Ishikawa (cell line): ENCODE measurements at regions not wholly inside any gene's neighbourhood (a gene's known extent, or its start where the extent isn't known, plus 50 kb on each side); places are given as distances from the start of the nearest gene placed in this dataset.

Experiments used
- CEBPB ChIP-seq: IDR thresholded peaks from 2 replicates; pipeline ENCODE4 v1.6.1; 2012
- EP300 ChIP-seq: IDR thresholded peaks from 2 replicates; pipeline ENCODE4 v1.6.1; 2012; ENCODE audit warnings: borderline replicate concordance
- NFIC ChIP-seq: IDR thresholded peaks from 2 replicates; pipeline ENCODE4 v1.6.1; 2012
- RAD21 ChIP-seq: IDR thresholded peaks from 2 replicates; pipeline ENCODE4 v1.6.1; 2012; ENCODE audit warnings: low read depth
- REST ChIP-seq: IDR thresholded peaks from 2 replicates; pipeline ENCODE4 v1.6.1; 2012; ENCODE audit warnings: low read depth, mild to moderate bottlenecking
- TAF1 ChIP-seq: IDR thresholded peaks from 2 replicates; pipeline ENCODE4 v1.6.1; 2012; ENCODE audit warnings: low read depth, mild to moderate bottlenecking
- TCF12 ChIP-seq: IDR thresholded peaks from 2 replicates; pipeline ENCODE4 v1.6.1; 2012; ENCODE audit warnings: low read depth
- TEAD4 ChIP-seq: IDR thresholded peaks from 2 replicates; pipeline ENCODE4 v1.6.1; 2012
- USF1 ChIP-seq: IDR thresholded peaks from 2 replicates; pipeline ENCODE4 v1.6.1; 2012
- YY1 ChIP-seq: IDR thresholded peaks from 2 replicates; pipeline ENCODE4 v1.6.1; 2012; ENCODE audit warnings: low read depth
- ZBTB7A ChIP-seq: IDR thresholded peaks from 2 replicates; pipeline ENCODE4 v1.6.1; 2012; ENCODE audit warnings: low read depth
- TF ChIP-seq, protein P1 (sequence below): IDR thresholded peaks from 2 replicates; pipeline ENCODE4 v1.6.1; 2012

DNA sequence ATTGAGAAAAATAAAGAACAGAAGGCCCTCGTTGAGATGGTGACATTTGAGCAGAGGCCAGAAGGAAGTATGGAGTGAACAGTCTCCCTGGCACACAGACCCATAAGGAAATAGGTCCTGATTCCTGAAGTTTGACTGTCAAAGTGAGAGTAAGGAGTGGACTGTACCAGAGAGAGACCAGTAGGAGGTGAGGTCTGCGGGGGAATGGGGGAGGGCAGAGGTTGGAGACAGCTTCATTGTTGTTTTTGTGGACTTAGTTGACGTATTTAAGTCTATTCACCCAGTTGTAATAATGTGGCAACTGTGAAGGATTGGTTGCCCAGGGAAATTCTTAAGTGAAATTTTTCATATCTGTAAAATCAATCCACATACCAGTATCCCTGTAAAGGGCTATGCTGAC, 110.7 kb downstream of the TFAP2B start:
- TF ChIP-seq TCF12 (no peak), NFIC (no peak), TEAD4 (no peak), YY1 (no peak), EP300 (no peak), RAD21 (no peak), CEBPB (no peak), REST (no peak), USF1 (no peak), ZBTB7A (no peak), TAF1 (no peak)
- TF ChIP-seq, protein P1, sequence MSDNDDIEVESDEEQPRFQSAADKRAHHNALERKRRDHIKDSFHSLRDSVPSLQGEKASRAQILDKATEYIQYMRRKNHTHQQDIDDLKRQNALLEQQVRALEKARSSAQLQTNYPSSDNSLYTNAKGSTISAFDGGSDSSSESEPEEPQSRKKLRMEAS: no peak
